Right lung (tissue), 2 donors: ENCODE measurements at regions not wholly inside any gene's neighbourhood (a gene's known extent, or its start where the extent isn't known, plus 50 kb on each side); places are given as distances from the start of the nearest gene placed in this dataset.
A peak's percentile ranks its signal among the peaks of the same experiment; 100 is the strongest.

Experiments used
- DNase-seq, 2 donors: peaks; one replicate each; pipeline ENCODE4 v3.0.0-alpha.2; 2013

- no peak for DNase-seq
These were observed 434.4 kb upstream of the PCDH9 start for GRCh38 chr13:67664502-67664901.

DNA sequence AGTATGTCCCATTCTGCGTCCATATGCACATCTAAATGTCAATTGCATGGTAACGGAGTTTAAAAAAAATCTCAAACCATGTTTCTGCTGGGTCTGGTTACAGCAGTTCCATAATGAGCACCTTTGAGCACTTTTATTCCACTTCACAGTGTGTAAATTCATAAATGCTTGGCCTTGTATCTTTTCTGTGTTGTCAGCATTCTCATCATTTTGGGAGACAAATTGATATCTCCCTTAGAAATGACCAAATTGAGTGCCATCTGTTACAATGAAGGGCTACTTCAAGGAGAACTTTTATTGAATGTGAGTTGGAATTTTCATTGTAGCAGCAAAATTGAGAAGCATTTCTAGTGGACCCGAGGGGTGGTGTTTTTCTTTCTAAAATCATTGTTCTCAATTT lies 432.9 kb upstream of the PCDH9 start:
- no peak for DNase-seq

DNA sequence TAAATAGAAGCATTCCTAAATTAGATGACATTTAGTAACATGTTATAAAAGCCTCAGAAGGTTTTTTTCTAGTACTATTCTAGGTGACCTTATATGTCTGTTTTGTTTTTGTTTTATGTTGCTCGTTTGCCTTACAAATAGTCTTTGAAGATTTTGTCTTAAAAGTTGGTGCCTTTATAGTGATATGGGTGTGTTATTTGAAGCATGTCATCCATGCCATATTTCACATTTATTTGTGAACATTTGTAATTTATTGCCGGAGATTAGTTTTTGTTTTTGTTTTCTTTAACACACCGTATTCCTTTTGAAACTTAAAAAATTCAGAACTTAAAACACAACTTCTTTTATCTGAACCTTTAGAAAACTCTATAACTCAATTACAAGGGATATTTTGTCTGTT lies 422.8 kb upstream of the PCDH9 start:
- no peak for DNase-seq

GRCh38 chr13:67651908-67652465 lies 421.9 kb upstream of the PCDH9 start:
- peak in 1 of 2 donors; percentile 6 for DNase-seq

GRCh38 chr13:67650471-67650870 lies 420.3 kb upstream of the PCDH9 start:
- no peak for DNase-seq

- no peak for DNase-seq
These were observed 415.8 kb upstream of the PCDH9 start for GRCh38 chr13:67645874-67646467.

DNA sequence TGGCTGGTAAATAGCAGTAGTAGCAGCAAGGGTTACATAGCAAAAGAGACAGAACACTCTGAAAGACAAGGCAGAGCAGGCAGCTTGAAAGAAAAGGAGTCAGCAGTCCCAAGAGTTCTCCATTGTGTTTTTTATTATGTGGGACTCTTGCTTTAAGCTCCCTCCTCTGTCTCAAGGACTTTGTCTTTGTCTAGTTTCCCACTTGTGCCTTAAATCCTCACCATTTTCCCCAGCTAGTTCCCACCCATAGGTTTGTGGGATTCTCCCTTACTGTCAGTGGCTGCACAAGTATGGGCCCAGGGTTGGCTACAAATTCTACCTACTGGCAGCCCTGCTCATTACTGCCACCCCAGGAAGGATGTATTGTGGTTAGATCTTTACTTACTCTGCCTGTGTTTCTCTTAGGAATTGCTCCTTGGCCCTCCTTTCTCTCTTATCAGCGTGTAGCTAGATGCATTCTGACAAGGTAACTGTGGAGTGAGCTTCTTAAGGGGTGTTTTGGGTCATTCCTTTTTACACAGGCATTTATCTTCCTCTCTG lies 413.4 kb upstream of the PCDH9 start:
- no peak for DNase-seq

DNA sequence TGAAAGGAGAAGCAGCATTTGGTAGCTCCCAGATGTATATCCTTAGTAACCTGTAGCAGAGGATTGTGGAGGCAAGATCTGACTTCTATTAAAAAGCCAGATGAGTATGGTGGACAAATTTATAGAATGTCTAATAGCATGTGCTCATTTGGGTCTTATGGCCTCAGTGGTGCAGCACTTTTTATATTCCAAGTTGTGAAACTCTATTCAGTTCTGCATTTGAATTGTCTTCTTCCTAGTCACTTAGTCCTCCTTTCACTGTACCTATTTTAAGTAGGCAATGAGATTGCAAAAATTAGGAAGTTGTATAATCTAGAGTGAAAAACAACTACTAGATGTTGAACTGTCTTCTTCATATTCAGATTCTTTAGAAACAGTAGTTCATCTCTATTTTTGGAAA lies 412.5 kb upstream of the PCDH9 start:
- no peak for DNase-seq

DNA sequence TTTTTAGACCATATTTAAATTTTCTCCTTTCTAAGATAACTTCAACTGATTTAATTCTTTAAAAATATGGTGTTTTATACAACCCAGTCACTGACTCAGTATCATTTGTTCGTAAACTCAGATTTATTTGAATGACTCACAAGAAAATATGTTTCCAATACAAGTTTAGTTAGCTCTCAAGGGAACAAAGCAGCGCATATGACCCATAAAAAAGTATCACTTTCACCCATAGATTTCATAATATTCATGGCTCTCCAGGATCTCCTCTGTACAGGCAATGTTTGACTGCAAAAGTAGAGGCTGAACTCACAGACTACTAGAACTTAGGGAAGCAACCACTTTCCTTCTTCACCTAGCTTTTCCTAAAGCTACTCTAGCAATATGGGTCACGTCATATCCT lies 405.6 kb upstream of the PCDH9 start:
- no peak for DNase-seq

GRCh38 chr13:67632590-67632989 lies 402.5 kb upstream of the PCDH9 start:
- no peak for DNase-seq

GRCh38 chr13:67630640-67631039 lies 400.5 kb upstream of the PCDH9 start:
- DNase-seq = no peak

DNA sequence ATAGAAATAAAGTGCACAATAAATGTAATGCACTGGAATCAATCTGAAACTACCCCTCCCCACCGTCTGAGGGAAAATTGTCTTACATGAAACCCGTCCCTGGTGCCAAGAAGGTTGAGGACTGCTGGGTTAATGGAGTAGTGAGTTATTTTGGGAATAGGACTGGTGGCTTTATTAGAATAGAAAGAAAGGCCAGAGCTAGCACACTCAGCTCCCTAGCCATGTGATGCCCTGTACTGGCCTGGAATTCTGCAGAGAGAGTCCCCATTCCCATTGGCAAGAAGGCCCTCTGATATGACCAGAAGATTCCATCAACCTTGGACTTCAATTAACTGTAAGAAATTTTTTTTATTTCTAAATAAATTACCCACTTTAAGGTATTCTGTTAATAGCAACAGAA lies 393.5 kb upstream of the PCDH9 start:
- DNase-seq = no peak

- no peak for DNase-seq
These were observed 390.5 kb upstream of the PCDH9 start for GRCh38 chr13:67620665-67621064.

DNA sequence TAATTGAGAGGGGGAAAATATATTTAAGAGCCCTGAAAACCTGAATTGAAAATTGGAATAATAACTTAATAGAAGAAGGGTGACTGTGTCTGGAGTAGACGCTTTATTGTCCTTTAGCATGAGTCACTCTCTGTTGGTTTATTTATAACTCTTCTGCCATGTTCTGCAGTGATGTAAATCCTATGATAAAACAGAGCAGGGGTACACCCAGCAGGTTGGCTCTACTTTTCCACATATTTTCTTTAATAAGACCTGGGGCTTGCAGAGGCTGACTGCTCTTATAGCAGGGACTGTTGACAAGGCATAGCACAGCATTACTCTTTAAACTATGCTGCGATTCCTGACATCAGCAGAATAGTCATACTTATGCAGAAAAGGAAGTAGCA lies 389.9 kb upstream of the PCDH9 start:
- no peak for DNase-seq

GRCh38 chr13:67619351-67619994 lies 389.3 kb upstream of the PCDH9 start:
- DNase-seq = no peak

- no peak for DNase-seq
These were observed 384.4 kb upstream of the PCDH9 start for GRCh38 chr13:67614579-67614978.

GRCh38 chr13:67614013-67614412 lies 383.9 kb upstream of the PCDH9 start:
- no peak for DNase-seq

DNA sequence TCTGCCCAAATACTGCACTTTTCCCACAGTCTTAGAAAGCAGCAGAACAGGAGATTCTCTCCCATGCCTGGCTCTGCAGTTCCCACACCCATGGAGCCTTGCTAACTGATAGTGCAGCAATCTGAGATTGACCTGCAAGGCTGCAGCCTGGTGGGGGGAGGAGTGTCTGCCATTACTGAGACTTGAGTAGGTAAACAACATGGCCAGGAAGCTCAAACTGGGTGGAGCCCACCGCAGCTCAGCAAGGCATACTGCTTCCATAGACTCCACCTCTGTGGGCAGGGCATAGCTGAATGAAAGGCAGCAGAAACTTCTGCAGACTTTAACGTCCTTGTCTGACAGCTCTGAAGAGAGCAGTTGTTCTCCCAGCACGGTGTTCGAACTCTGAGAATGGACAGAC lies 358.5 kb upstream of the PCDH9 start:
- no peak for DNase-seq

DNA sequence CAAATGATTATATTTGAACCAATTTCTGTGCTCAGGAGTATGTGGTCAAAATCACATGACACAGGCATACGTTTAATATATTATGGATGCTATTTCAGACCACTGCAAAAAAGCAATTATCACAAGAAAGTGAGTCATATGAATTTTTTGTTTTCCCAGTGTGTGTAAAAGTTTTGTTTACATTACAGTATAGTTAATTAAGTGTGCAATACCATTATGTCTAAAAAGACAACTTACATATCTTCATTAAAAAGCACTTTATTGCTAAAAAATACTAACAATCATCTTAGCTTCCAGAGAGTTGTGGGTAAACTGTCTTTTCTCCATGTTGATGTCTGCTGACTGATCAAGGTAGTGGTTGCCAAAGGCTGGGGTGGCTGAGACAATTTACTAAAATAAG lies 347.2 kb upstream of the PCDH9 start:
- peak; percentile 21 to 32 for DNase-seq

DNA sequence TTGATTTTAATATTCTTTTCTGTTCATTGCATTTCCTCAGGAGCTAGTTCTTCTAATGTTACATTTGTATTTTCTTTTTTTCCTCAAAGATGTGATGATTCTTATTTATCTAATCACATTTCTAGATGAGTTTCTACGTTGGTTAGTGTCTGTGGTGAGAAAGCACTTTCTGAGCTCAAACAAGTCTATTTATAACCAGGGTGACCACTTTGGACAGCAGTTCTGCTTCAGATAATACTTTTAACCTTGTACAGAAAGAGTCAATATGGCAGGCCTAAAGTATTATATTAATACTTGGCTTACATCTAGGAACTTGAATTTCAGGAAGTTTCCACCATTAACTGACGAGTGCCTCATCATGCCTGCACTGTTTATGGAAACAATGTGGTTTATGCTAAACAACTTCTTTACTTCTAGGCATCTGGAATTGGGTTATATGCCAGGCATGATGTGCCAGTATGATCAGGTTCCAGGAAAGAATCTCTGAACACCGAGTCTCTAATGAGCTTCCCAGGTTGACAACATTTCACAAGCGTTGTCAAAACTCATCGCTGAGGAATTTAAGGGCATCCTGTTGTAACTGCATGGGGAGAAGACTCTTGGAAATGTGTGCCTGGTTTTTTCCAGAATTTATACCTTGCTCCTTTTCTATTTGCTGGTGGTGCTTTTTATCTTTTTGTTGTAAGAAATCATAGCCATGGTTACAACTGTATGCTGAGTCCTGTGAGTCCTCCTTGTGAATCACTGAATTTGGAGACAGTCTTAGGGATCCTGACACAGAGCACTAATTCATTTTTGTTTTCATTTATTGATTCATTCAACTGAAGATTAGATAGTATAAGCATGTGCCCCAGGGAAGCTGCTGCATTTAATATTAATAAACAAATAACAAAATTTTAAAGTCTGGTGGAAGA lies 344.4 kb upstream of the PCDH9 start:
- DNase-seq = no peak

- DNase-seq = no peak
These were observed 338.1 kb upstream of the PCDH9 start for GRCh38 chr13:67568205-67568604.

DNA sequence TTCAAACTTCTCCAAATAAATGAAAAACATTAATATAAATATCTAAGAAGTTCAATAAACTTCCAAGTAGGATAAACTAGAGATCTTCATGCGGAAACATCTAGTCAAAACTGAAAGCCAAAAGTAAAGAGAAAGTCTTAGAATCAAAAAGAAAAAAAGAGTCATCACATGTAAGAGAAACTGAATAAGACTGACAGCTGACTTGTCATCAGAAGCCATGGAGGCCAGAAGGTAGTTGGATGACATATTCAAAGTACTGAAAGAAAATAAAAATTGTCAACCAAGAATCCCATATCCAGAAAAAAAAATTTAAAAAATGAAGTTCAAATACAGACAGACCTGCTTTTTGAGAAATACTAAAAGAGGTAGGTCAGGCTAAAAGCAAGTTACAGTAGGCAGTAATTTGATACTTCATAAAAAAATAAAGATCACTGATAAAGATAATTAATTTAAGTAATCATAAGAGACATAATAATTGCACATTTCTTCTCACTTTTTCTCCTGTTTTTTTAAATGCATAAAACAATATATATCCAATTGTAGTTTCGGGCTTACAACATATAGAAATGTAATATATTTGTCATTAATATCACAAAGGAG lies 327.6 kb upstream of the PCDH9 start:
- no peak for DNase-seq
